OCI-LY3 (cell line): ENCODE measurements at regions not wholly inside any gene's neighbourhood (a gene's known extent, or its start where the extent isn't known, plus 50 kb on each side); places are given as distances from the start of the nearest gene placed in this dataset.

Source experiments
- EZH2phosphoT487 ChIP-seq: fragments of 200-600 bp; shearing (Covaris generic); IDR thresholded peaks from 2 replicates; pipeline ENCODE4 v1.6.1; 2018; ENCODE audit warnings: antibody characterized with exemption, mixed run types, low read depth
- TF ChIP-seq, protein P1 (sequence below): fragments of 200-600, 300-600 bp; sonication (generic); IDR thresholded peaks from 2 replicates; pipeline ENCODE4 v1.5.1; 2014; ENCODE audit warnings: antibody characterized with exemption, low read length, low read depth

DNA sequence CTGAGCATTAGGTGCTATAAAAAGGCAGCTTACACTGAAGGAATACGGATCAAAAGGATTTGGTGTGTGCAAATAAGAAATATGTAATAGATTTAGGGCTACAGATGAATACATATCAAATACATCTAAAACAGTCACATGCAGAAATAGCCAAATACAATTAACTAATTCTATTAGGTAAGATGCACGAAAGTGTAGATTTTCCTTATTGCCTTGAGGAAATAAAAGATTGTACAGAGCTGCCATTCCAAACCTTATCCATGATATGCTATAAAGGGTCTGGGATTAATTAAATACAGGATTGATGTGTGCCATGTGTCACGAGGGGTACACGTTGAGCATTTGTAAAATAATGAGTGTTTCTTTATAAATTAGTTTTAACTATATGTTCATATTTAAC, 107.0 kb upstream of the ELOVL6 start:
- TF ChIP-seq, protein P1, sequence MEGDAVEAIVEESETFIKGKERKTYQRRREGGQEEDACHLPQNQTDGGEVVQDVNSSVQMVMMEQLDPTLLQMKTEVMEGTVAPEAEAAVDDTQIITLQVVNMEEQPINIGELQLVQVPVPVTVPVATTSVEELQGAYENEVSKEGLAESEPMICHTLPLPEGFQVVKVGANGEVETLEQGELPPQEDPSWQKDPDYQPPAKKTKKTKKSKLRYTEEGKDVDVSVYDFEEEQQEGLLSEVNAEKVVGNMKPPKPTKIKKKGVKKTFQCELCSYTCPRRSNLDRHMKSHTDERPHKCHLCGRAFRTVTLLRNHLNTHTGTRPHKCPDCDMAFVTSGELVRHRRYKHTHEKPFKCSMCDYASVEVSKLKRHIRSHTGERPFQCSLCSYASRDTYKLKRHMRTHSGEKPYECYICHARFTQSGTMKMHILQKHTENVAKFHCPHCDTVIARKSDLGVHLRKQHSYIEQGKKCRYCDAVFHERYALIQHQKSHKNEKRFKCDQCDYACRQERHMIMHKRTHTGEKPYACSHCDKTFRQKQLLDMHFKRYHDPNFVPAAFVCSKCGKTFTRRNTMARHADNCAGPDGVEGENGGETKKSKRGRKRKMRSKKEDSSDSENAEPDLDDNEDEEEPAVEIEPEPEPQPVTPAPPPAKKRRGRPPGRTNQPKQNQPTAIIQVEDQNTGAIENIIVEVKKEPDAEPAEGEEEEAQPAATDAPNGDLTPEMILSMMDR: no peak
- no peak for TF ChIP-seq EZH2phosphoT487
